Left renal pelvis (tissue), 4 donors: ENCODE measurements at regions not wholly inside any gene's neighbourhood (a gene's known extent, or its start where the extent isn't known, plus 50 kb on each side); places are given as distances from the start of the nearest gene placed in this dataset.
"Not testable (repeated sequence)": the region's sequence is repeated elsewhere in the genome, so short reads cannot be mapped to it uniquely, and the experiment has no call there.

Experiments
- DNase-seq, 4 donors: peaks; one replicate each; pipeline ENCODE4 v3.0.0-alpha.2; 2013; ENCODE audit warnings: low read depth in 4 of 4, low spot score in 3 of 4

GRCh38 chr3:99324636-99325203 lies 313.7 kb upstream of the COL8A1 start:
- DNase-seq, result no peak

- DNase-seq, result no peak
Measured at GRCh38 chr3:99323940-99324339, 314.5 kb upstream of the COL8A1 start.

GRCh38 chr3:99322551-99322950 lies 315.8 kb upstream of the COL8A1 start:
- no peak for DNase-seq

- DNase-seq, result no peak
Measured at GRCh38 chr3:99321261-99321660, 317.1 kb upstream of the COL8A1 start.

GRCh38 chr3:99319961-99320360 lies 318.4 kb upstream of the COL8A1 start:
- no peak for DNase-seq

GRCh38 chr3:99319450-99319849 lies 318.9 kb upstream of the COL8A1 start:
- DNase-seq, result no peak

- DNase-seq, result no peak
Measured at GRCh38 chr3:99317201-99317600, 321.2 kb upstream of the COL8A1 start.

GRCh38 chr3:99315896-99316295 lies 322.5 kb upstream of the COL8A1 start:
- no peak for DNase-seq

GRCh38 chr3:99313485-99313884 lies 324.9 kb upstream of the COL8A1 start:
- DNase-seq, result no peak

- DNase-seq, result no peak
Measured at GRCh38 chr3:99298661-99299060, 339.7 kb upstream of the COL8A1 start.

- no peak for DNase-seq
Measured at GRCh38 chr3:99295836-99296235, 342.6 kb upstream of the COL8A1 start.

- not testable (repeated sequence) for DNase-seq
Measured at GRCh38 chr3:99294092-99294491, 344.3 kb upstream of the COL8A1 start.

- DNase-seq, result no peak
Measured at GRCh38 chr3:99287876-99288275, 350.5 kb upstream of the COL8A1 start.

GRCh38 chr3:99286266-99286845 lies 352.0 kb upstream of the COL8A1 start:
- no peak for DNase-seq

- no peak for DNase-seq
Measured at GRCh38 chr3:99269606-99270351, 368.3 kb upstream of the DCBLD2 start.

- DNase-seq, result no peak
Measured at GRCh38 chr3:99256788-99257187, 355.3 kb upstream of the DCBLD2 start.

GRCh38 chr3:99253963-99254355 lies 352.5 kb upstream of the DCBLD2 start:
- no peak for DNase-seq

GRCh38 chr3:99250821-99251355 lies 349.4 kb upstream of the DCBLD2 start:
- DNase-seq, result no peak

- no peak for DNase-seq
Measured at GRCh38 chr3:99250272-99250671, 348.8 kb upstream of the DCBLD2 start.

GRCh38 chr3:99249627-99250026 lies 348.1 kb upstream of the DCBLD2 start:
- DNase-seq, result no peak

- no peak for DNase-seq
Measured at GRCh38 chr3:99248913-99249312, 347.4 kb upstream of the DCBLD2 start.

GRCh38 chr3:99248130-99248529 lies 346.6 kb upstream of the DCBLD2 start:
- no peak for DNase-seq
